Dendritic cell treated with granulocyte-macrophage colony-stimulating factor and Interleukin-4, amounts not matched to agents 40 ng/mL and 50 ng/mL, for 4 days (primary cell): ENCODE measurements at regions not wholly inside any gene's neighbourhood (a gene's known extent, or its start where the extent isn't known, plus 50 kb on each side); places are given as distances from the start of the nearest gene placed in this dataset.
"Not testable (repeated sequence)": the region's sequence is repeated elsewhere in the genome, so short reads cannot be mapped to it uniquely, and the experiment has no call there.

ENCODE experiments used
- H3K27ac Mint-ChIP-seq: one replicate; pipeline ENCODE4 v1.8.0; 2022; ENCODE audit warnings: mild to moderate bottlenecking, mixed read lengths
- H3K27me3 Mint-ChIP-seq: one replicate; pipeline ENCODE4 v1.8.0; 2022; ENCODE audit warnings: mild to moderate bottlenecking, mixed read lengths
- H3K36me3 Mint-ChIP-seq: one replicate; pipeline ENCODE4 v1.8.0; 2022; ENCODE audit warnings: low read depth, mixed read lengths
- H3K4me1 Mint-ChIP-seq: one replicate; pipeline ENCODE4 v1.8.0; 2022; ENCODE audit warnings: low read depth, mixed read lengths
- H3K4me3 Mint-ChIP-seq: one replicate; pipeline ENCODE4 v1.8.0; 2022; ENCODE audit warnings: mild to moderate bottlenecking, moderate library complexity, mixed read lengths
- H3K9me3 Mint-ChIP-seq: one replicate; pipeline ENCODE4 v1.8.0; 2022; ENCODE audit warnings: mixed read lengths
- intact Hi-C: fragments of 100-400 bp; cut with micrococcal nuclease; formaldehyde crosslinking; loops from one replicate; pipeline ENCODE4 v1.15.0; 2022

GRCh38 chr13:90261343-90261742, 1086.1 kb upstream of the MIR17HG start:
- H3K4me3 Mint-ChIP-seq = no peak overlapping the region
- H3K27me3 Mint-ChIP-seq = no peaks in the 10 kb centered on the region
- no peak overlapping the region for H3K27ac Mint-ChIP-seq
- H3K9me3 Mint-ChIP-seq = peaks cover 37% of the 10 kb centered on the region
- intact Hi-C loops = no loop called here
- no peaks in the 10 kb centered on the region for H3K4me1 Mint-ChIP-seq
- H3K36me3 Mint-ChIP-seq = no peaks in the 10 kb centered on the region

GRCh38 chr13:90270226-90270625, 1077.3 kb upstream of the MIR17HG start:
- Mint-ChIP-seq H3K36me3 (no peaks in the 10 kb centered on the region), H3K4me1 (no peaks in the 10 kb centered on the region), H3K4me3 (no peak overlapping the region), H3K27ac (no peak overlapping the region), H3K9me3 (peaks cover 38% of the 10 kb centered on the region), H3K27me3 (no peaks in the 10 kb centered on the region)
- intact Hi-C loops = no loop called here

- H3K9me3 Mint-ChIP-seq = peaks cover 38% of the 10 kb centered on the region
- no peaks in the 10 kb centered on the region for H3K27me3 Mint-ChIP-seq
- intact Hi-C loops = no loop called here
- no peak overlapping the region for H3K4me3 Mint-ChIP-seq
- H3K36me3 Mint-ChIP-seq = no peaks in the 10 kb centered on the region
- H3K4me1 Mint-ChIP-seq = no peaks in the 10 kb centered on the region
- H3K27ac Mint-ChIP-seq = no peak overlapping the region
Observed at GRCh38 chr13:90272356-90272755, 1075.1 kb upstream of the MIR17HG start.

- Mint-ChIP-seq H3K36me3 (no peaks in the 10 kb centered on the region), H3K27me3 (no peaks in the 10 kb centered on the region), H3K4me3 (no peak overlapping the region), H3K4me1 (no peaks in the 10 kb centered on the region), H3K9me3 (peaks cover 20% of the 10 kb centered on the region), H3K27ac (no peak overlapping the region)
- intact Hi-C loops = no loop called here
Observed at GRCh38 chr13:90276216-90276615, 1071.3 kb upstream of the MIR17HG start.

GRCh38 chr13:90278231-90278630, 1069.3 kb upstream of the MIR17HG start:
- H3K4me1 Mint-ChIP-seq, H3K9me3 Mint-ChIP-seq, H3K4me3 Mint-ChIP-seq, H3K36me3 Mint-ChIP-seq, intact Hi-C loops, H3K27ac Mint-ChIP-seq, H3K27me3 Mint-ChIP-seq: not testable (repeated sequence)

GRCh38 chr13:90281709-90282108, 1065.8 kb upstream of the MIR17HG start:
- Mint-ChIP-seq H3K4me3 (no peak overlapping the region), H3K36me3 (no peaks in the 10 kb centered on the region), H3K9me3 (no peaks in the 10 kb centered on the region), H3K27me3 (no peaks in the 10 kb centered on the region), H3K4me1 (no peaks in the 10 kb centered on the region), H3K27ac (no peak overlapping the region)
- intact Hi-C loops = no loop called here

GRCh38 chr13:90287521-90287920, 1060.0 kb upstream of the MIR17HG start:
- no peaks in the 10 kb centered on the region for H3K4me1 Mint-ChIP-seq
- H3K9me3 Mint-ChIP-seq = peaks cover 45% of the 10 kb centered on the region
- no peaks in the 10 kb centered on the region for H3K36me3 Mint-ChIP-seq
- H3K4me3 Mint-ChIP-seq = no peak overlapping the region
- H3K27ac Mint-ChIP-seq = no peak overlapping the region
- no peaks in the 10 kb centered on the region for H3K27me3 Mint-ChIP-seq
- intact Hi-C loops = no loop called here

- Mint-ChIP-seq H3K27me3 (no peaks in the 10 kb centered on the region), H3K9me3 (peaks cover 49% of the 10 kb centered on the region), H3K27ac (no peak overlapping the region), H3K4me3 (no peak overlapping the region), H3K4me1 (no peaks in the 10 kb centered on the region), H3K36me3 (no peaks in the 10 kb centered on the region)
- intact Hi-C loops = no loop called here
Observed at GRCh38 chr13:90293793-90294361, 1053.6 kb upstream of the MIR17HG start.

GRCh38 chr13:90299238-90299637, 1048.2 kb upstream of the MIR17HG start:
- no peaks in the 10 kb centered on the region for H3K27me3 Mint-ChIP-seq
- H3K4me1 Mint-ChIP-seq = no peaks in the 10 kb centered on the region
- H3K36me3 Mint-ChIP-seq = no peaks in the 10 kb centered on the region
- H3K9me3 Mint-ChIP-seq = peaks cover 22% of the 10 kb centered on the region
- H3K4me3 Mint-ChIP-seq = no peak overlapping the region
- intact Hi-C loops = no loop called here
- H3K27ac Mint-ChIP-seq = no peak overlapping the region

- H3K4me3 Mint-ChIP-seq = no peak overlapping the region
- no peak overlapping the region for H3K27ac Mint-ChIP-seq
- no peaks in the 10 kb centered on the region for H3K36me3 Mint-ChIP-seq
- intact Hi-C loops = no loop called here
- peaks cover 22% of the 10 kb centered on the region for H3K9me3 Mint-ChIP-seq
- no peaks in the 10 kb centered on the region for H3K4me1 Mint-ChIP-seq
- no peaks in the 10 kb centered on the region for H3K27me3 Mint-ChIP-seq
Observed at GRCh38 chr13:90300015-90300414, 1047.5 kb upstream of the MIR17HG start.

- Mint-ChIP-seq H3K9me3 (peaks cover 32% of the 10 kb centered on the region), H3K36me3 (no peaks in the 10 kb centered on the region), H3K27ac (no peak overlapping the region), H3K4me1 (no peaks in the 10 kb centered on the region), H3K27me3 (no peaks in the 10 kb centered on the region), H3K4me3 (no peak overlapping the region)
- intact Hi-C loops = no loop called here
Observed at GRCh38 chr13:90302107-90302506, 1045.4 kb upstream of the MIR17HG start.

GRCh38 chr13:90305796-90306195, 1041.7 kb upstream of the MIR17HG start:
- H3K36me3 Mint-ChIP-seq = no peaks in the 10 kb centered on the region
- H3K4me3 Mint-ChIP-seq = no peak overlapping the region
- H3K9me3 Mint-ChIP-seq = peaks cover 10% of the 10 kb centered on the region
- H3K27ac Mint-ChIP-seq = no peak overlapping the region
- H3K4me1 Mint-ChIP-seq = no peaks in the 10 kb centered on the region
- intact Hi-C loops = no loop called here
- H3K27me3 Mint-ChIP-seq = no peaks in the 10 kb centered on the region

- H3K4me1 Mint-ChIP-seq = no peaks in the 10 kb centered on the region
- H3K9me3 Mint-ChIP-seq = peaks cover 16% of the 10 kb centered on the region
- no peak overlapping the region for H3K4me3 Mint-ChIP-seq
- intact Hi-C loops = no loop called here
- H3K36me3 Mint-ChIP-seq = no peaks in the 10 kb centered on the region
- no peaks in the 10 kb centered on the region for H3K27me3 Mint-ChIP-seq
- no peak overlapping the region for H3K27ac Mint-ChIP-seq
Observed at GRCh38 chr13:90307136-90307535, 1040.4 kb upstream of the MIR17HG start.

- H3K27ac Mint-ChIP-seq = no peak overlapping the region
- no peak overlapping the region for H3K4me3 Mint-ChIP-seq
- peaks cover 19% of the 10 kb centered on the region for H3K9me3 Mint-ChIP-seq
- no peaks in the 10 kb centered on the region for H3K36me3 Mint-ChIP-seq
- no peaks in the 10 kb centered on the region for H3K27me3 Mint-ChIP-seq
- no peaks in the 10 kb centered on the region for H3K4me1 Mint-ChIP-seq
- intact Hi-C loops = no loop called here
Observed at GRCh38 chr13:90308249-90308648, 1039.2 kb upstream of the MIR17HG start.

- no peaks in the 10 kb centered on the region for H3K27me3 Mint-ChIP-seq
- peaks cover 18% of the 10 kb centered on the region for H3K9me3 Mint-ChIP-seq
- no peaks in the 10 kb centered on the region for H3K4me1 Mint-ChIP-seq
- no peak overlapping the region for H3K4me3 Mint-ChIP-seq
- no peak overlapping the region for H3K27ac Mint-ChIP-seq
- no peaks in the 10 kb centered on the region for H3K36me3 Mint-ChIP-seq
- intact Hi-C loops = no loop called here
Observed at GRCh38 chr13:90311929-90312328, 1035.6 kb upstream of the MIR17HG start.
